NCI-H2107 treated with DMSO at 0.1 percent for 48 hours (cell line): ENCODE measurements at regions not wholly inside any gene's neighbourhood (a gene's known extent, or its start where the extent isn't known, plus 50 kb on each side); places are given as distances from the start of the nearest gene placed in this dataset.
"Not testable (repeated sequence)": the region's sequence is repeated elsewhere in the genome, so short reads cannot be mapped to it uniquely, and the experiment has no call there.

ENCODE experiments used
- DNase-seq: peaks from one replicate; lab custom pipeline; 2025; ENCODE audit not compliant: unreplicated experiment; lab: John Stamatoyannopoulos, UW

DNA sequence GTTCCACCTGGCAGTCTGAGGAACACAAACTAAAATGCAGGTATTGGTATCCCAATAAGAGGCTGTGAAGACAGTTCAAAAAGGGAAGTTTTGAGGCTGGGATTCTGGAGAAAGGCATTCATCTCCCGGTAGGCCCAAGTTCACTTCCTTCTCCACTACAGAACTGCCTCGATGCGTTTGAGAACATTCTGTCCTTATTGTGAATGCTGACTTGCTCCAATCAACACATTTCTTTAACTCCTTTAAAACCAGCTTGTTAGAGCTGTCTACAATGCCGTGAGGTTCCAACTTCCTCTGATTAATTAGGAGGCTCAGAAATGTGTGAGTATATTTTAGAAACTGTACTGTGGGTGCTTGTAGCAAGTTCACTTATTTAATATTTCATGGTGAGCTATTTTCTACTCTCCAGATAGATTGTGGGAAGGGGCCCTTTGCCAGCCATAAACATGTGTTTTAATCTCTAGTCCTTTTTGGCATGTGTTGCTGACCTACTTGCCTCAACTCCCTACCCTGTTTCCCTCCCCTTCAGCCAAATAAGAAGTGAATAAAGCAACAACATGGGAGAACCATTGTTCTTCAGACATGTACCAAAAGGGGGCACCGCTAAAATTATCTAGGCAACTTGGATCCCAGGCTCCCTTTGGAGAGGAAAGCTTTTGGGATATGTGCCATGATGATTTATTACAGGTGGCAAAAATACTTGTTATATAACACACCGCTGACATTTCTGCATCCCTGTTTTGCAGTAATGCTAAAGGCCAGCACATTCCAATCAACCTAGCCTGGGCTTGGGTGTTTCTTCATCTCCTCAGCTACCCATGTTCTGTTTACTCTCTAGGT is 245.6 kb downstream of the BLID start:
- DNase-seq = no peak

DNA sequence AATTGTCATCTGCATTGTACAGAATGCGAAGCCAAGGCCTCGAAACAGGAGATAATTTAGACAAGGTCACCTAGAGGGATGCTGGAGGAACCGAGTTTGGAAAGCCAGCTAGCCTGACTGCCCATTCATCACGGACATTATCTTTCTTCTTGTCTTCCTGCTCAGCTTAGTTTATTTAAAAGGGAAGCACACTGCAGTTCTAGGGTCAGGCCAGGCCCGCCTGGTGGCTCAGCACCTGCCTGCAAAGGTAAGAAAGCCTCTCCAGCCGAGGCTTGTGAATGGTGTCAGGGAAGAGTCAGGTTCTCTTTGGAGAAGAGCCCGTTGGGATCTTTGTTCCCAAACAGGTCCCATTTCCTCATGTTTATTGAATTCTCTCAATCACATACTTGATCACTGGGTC is 246.5 kb downstream of the BLID start:
- DNase-seq = no peak

DNA sequence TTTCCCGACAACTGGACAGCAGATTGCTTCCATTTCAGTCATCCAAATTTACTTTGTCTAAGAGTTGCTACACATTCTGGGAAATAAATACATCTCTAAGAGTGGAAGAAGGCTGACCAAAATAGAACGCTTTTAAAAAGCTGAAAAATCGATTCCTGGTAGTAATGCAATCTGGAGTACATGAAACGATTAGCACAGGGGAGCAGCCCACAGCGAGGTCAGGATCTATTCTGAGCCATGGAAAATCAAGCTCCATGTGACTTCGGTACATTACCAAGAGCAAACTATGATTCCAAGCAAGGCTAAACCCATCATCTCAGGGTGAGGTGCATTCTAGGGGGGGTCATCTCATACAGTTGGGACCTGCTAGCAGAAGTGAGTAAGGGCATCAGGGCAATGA is 249.3 kb downstream of the BLID start:
- DNase-seq = no peak

- DNase-seq = no peak
Observed at GRCh38 chr11:121864660-121865059, 251.4 kb downstream of the BLID start.

DNA sequence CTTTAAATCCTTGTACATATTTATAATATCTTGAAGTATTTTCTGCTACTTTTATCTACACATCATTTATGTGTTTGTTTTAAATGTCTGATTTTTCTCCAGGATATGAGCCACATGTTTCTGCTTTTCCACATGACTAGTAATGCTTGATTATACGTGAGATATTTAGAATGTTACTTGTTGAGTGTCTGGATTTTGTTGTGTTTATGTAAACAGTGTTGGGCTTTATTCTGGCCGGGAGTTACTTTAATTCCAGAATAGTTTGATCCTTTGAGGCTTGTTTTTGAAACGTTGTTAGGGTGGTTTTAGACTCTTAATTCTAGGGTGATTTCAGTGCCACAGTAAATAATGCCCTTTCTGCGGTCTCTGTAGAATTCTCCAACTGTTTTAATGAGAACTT is 252.9 kb downstream of the BLID start:
- DNase-seq = no peak

DNA sequence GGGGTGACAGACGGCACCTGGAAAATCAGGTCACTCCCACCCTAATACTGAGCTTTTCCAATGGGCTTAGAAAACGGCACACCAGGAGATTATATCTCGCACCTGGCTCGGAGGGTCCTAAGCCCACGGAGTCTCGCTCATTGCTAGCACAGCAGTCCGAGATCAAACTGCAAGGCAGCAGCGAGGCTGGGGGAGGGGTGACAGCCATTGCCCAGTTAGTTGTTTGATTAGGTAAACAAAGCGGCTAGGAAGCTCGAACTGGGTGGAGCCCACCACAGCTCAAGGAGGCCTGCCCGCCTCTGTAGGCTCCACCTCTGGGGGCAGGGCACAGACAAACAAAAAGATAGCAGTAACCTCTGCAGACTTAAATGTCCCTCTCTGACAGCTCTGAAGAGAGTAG is 260.9 kb downstream of the BLID start:
- DNase-seq = not testable (repeated sequence)

DNA sequence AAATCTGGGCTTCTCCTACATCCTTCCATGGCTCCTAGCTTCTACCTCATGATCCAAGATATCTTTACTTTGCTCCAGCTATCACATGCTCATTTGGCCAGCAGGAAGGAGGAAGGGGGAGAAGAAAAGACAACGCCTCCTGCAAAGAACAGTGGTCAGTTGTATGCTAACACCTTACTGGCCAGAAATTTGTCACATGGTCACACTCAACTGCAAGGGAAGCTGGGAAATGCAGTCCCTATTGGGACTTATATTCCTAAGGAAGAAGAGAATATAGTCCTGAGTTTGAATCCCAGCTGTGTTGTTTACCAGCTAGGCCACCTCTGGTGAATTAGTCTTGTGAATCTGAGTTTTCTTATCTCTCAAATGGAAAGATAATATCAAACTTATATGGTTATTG is 272.0 kb downstream of the BLID start:
- DNase-seq = no peak

- DNase-seq = no peak
Observed at GRCh38 chr11:121842192-121842585, 273.8 kb downstream of the BLID start.

GRCh38 chr11:121841487-121842191 is 274.4 kb downstream of the BLID start:
- no peak for DNase-seq

GRCh38 chr11:121839781-121840180 is 276.2 kb downstream of the BLID start:
- no peak for DNase-seq

GRCh38 chr11:121838571-121838970 is 277.4 kb downstream of the BLID start:
- no peak for DNase-seq

- no peak for DNase-seq
Observed at GRCh38 chr11:121833970-121834369, 282.0 kb downstream of the BLID start.

DNA sequence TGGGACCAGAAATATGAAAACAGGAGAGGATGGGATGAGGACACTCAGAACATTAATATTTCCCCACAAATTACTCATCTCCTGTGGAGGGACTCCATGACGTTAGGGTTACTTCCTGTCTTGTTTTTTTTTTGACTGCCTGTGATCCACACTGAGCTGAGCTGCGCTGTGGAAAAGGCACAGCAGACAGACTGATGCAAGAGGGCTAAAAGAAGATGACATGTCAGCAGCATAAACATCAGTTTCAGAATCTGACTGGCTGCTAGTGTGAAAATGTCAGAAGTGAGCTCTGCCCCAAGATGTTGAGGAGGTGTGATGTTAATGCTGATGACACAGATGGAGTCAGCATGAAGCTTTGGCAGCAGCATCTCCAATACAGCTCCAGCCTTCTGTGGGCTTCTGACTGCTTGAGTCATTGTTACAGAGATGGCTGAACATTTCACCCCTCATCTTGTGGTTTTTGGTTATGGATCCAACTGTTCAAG is 286.8 kb downstream of the BLID start:
- DNase-seq = no peak

DNA sequence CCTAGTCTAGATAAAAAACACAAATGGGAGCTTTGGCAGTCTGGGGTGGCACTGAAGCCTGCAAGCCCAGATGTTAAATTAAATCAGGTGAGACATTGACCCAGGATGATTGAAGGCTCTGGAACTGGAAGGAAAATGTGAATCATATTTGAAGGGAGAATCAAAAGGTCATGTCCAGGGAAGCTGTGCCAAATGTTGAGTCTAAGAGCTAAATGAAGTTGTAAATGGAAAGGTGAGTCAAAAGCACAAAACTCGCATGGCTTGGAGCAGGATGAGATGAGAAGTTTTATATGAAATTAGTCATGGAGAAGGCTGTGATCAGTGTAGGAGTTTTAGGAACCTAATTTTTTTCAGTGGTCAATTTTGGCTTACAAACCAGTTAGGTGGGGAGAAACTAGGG is 301.1 kb downstream of the BLID start:
- DNase-seq = no peak

GRCh38 chr11:121814296-121814695 is 301.7 kb downstream of the BLID start:
- no peak for DNase-seq

DNA sequence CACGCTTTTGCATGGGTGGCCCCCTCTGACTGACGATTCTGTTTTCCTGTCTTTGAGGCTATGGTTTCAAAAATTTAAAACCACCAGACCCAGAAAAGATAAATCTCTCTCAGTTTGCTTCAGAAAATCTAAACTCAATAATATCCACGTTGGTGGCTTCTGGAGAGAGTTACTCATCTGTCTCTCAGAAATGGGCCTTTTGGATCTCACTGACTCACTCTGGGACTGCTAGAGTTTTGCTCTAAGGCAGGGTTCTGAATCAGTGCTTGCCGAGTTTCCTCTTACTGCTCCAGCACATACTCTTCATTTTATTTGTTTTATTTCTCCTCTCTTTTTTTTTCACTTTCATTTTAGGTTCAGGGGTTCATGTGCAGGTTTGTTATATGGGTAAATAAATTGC is 305.7 kb downstream of the BLID start:
- DNase-seq = no peak

GRCh38 chr11:121808096-121808495 is 307.9 kb downstream of the BLID start:
- DNase-seq = no peak

DNA sequence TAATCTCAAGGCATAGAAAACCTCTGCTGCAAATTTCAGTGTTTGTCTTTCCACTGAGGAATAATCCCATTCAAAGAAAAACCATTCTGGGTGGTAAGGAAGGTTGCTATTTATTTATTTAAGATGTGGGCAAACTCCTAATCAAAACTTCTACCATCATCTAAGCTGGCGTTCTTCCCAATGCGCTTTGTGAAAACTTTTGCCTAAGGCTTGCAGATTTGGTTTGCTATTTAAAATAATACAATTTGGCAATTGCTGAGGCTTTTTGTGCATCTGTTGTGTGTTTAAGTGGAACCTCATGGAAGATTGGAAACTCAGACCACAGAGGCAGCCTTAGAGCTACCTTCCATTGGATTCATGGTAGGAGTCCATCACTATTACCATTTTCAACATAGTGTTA is 309.0 kb downstream of the BLID start:
- no peak for DNase-seq

- DNase-seq = no peak
Observed at GRCh38 chr11:121802542-121802941, 313.5 kb downstream of the BLID start.

- no peak for DNase-seq
Observed at GRCh38 chr11:121801781-121802180, 314.2 kb downstream of the BLID start.

GRCh38 chr11:121801394-121801748 is 314.6 kb downstream of the BLID start:
- no peak for DNase-seq

DNA sequence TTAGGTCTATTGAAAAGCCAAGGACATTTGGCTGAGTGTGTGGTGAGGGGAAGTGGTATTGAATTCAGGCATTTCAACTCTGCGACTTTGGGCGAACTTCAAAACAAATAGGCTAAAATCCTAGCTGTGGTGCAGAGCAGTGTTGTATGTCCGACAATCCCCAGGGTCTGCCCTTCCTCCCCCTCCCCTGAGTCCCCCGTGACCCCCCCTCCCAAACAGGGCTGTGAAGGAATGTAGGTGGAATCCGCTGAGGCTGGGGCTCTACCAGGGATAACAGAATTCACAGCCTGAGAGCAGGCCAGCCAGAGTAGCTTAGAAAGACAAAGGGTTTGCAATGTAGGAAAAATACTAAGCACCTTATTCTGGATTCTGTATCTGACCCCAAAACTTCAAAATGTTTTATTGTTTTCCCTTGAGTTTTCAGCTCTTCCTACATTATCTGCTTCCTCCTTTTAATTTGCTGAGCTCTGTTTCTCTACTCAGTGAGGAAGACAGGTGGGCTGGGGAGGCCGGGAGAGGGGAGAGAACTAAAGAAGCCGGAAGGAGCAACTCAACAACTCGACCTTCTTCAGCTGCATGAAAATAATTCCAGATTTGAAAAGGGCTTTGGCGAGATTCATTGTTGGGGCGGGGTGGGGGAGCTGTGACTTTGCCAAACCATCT is 315.2 kb downstream of the BLID start:
- DNase-seq = no peak
